ENCODE measurements at regions not wholly inside any gene's neighbourhood (a gene's known extent, or its start where the extent isn't known, plus 50 kb on each side); places are given as distances from the start of the nearest gene placed in this dataset.

GRCh38 chr9:88802533-88802932 is 188.7 kb upstream of the S1PR3 start:
- TF ChIP-seq CTCF (IDR thresholded peaks at IDR 0.05; ENCODE audit: low read depth, low read length), result no peak
- no peak for TF ChIP-seq POLR2A (IDR thresholded peaks at IDR 0.05; ENCODE audit: extremely low read depth, insufficient read length)
- TF ChIP-seq MYC (IDR thresholded peaks at IDR 0.05; ENCODE audit: low read depth, low read length), result no peak
- TF ChIP-seq, protein P1, sequence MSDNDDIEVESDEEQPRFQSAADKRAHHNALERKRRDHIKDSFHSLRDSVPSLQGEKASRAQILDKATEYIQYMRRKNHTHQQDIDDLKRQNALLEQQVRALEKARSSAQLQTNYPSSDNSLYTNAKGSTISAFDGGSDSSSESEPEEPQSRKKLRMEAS (IDR thresholded peaks at IDR 0.05; ENCODE audit: low read depth, low read length), result no peak

Data from NB4 (cell line).